Psoas muscle (tissue), 7 donors: ENCODE measurements at regions not wholly inside any gene's neighbourhood (a gene's known extent, or its start where the extent isn't known, plus 50 kb on each side); places are given as distances from the start of the nearest gene placed in this dataset.

Experiments
- ATAC-seq, 4 donors: fragments of 200-7000 bp; cut with Tn5 transposase; one replicate each; pipeline ENCODE4 v1.9.1; 2020; ENCODE audit warnings: moderate library complexity in 3 of 4, mild to moderate bottlenecking in 2 of 4
- DNase-seq, 2 donors: peaks; one replicate each; pipeline ENCODE4 v3.0.0-alpha.2; 2020
- H3K27ac ChIP-seq: fragments of 200-600 bp; one replicate; pipeline ENCODE4 v1.8.0; 2022
- H3K27me3 ChIP-seq, 3 donors: fragments of 200-600 bp in 1 of 3; one replicate each; pipeline versions ENCODE4 v1.6.1 to v1.8.0; 2013 to 2022; ENCODE audit warnings: low read length in 2 of 3, mild to moderate bottlenecking in 2 of 3, moderate library complexity in 1 of 3; ENCODE audit not compliant: insufficient read depth in 3 of 3
- H3K36me3 ChIP-seq, 2 donors: fragments of 200-600 bp in 1 of 2; one replicate each; pipeline versions ENCODE4 v1.6.1 to v1.8.0; 2013 to 2022; ENCODE audit warnings: low read depth in 1 of 2, mild to moderate bottlenecking in 1 of 2, moderate library complexity in 1 of 2; ENCODE audit not compliant: insufficient read depth in 1 of 2
- H3K4me1 ChIP-seq: fragments of 200-600 bp; one replicate; pipeline ENCODE4 v1.8.0; 2022
- H3K4me3 ChIP-seq: fragments of 200-600 bp; one replicate; pipeline ENCODE4 v1.8.0; 2022; ENCODE audit warnings: mild to moderate bottlenecking
- H3K9me3 ChIP-seq: fragments of 200-600 bp; one replicate; pipeline ENCODE4 v1.8.0; 2022
- WGBS, 3 donors: extraction: QIAGEN DNeasy Blood & Tissue Kit; methylation state at CpG; one replicate each; pipeline versions ENCODE4 v1.1.6 to v1.1.7; 2013; 5-methylcytosine and 5-hydroxymethylcytosine counted together
- intact Hi-C, 2 donors: fragments of 100-400 bp; cut with DNase I; formaldehyde crosslinking; loops; one replicate each; pipeline versions ENCODE4 v1.11.0 to v1.14.2; 2022
- TF ChIP-seq, protein P1 (sequence below): fragments of 200-600 bp; IDR thresholded peaks from one replicate; pipeline ENCODE4 v1.8.0; 2022; ENCODE audit warnings: antibody characterized with exemption
- donor health status: healthy with polysubstance abuse.
- donor health status: DM: no; HTN: no; CAD: no; lungs with moderate emphysema.
- donor health status: Bipolar disorder and iron deficiency.
- donor health status: healthy.
- donor health status: DM: yes; HTN: yes; CAD: no.
- donor health status: DM: no; HTN: no; CAD: no.
- donor health status: DM: yes; HTN: yes; CAD: no.

DNA sequence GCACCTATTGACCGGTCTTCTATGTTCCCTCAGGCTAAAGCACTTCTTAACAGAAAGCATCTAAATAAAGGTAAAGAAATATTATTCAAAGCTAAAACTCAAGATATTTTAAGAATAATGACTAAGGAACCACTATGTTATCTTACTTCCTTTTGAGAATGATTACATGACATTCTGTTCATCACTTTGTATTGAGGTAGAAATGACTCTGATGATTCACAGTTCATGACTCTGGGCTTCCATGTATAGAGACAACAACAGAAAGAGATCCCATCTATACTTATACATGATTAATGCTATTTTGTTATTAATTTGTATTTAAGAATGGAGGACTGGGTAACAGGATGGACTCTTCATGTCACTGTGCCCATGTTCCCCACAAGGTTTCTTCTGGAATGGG lies 218.3 kb upstream of the OR4E1 start:
- Histone ChIP-seq H3K36me3 (no peaks in the 10 kb centered on the region), H3K27ac (no peak overlapping the region), H3K9me3 (no peaks in the 10 kb centered on the region), H3K4me1 (no peaks in the 10 kb centered on the region), H3K27me3 (no peaks in the 10 kb centered on the region), H3K4me3 (no peak overlapping the region)
- no peak for DNase-seq
- TF ChIP-seq, protein P1, sequence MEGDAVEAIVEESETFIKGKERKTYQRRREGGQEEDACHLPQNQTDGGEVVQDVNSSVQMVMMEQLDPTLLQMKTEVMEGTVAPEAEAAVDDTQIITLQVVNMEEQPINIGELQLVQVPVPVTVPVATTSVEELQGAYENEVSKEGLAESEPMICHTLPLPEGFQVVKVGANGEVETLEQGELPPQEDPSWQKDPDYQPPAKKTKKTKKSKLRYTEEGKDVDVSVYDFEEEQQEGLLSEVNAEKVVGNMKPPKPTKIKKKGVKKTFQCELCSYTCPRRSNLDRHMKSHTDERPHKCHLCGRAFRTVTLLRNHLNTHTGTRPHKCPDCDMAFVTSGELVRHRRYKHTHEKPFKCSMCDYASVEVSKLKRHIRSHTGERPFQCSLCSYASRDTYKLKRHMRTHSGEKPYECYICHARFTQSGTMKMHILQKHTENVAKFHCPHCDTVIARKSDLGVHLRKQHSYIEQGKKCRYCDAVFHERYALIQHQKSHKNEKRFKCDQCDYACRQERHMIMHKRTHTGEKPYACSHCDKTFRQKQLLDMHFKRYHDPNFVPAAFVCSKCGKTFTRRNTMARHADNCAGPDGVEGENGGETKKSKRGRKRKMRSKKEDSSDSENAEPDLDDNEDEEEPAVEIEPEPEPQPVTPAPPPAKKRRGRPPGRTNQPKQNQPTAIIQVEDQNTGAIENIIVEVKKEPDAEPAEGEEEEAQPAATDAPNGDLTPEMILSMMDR = no peak
- no peak for ATAC-seq
- intact Hi-C loops = no loop called here
- WGBS, 3 donors = 95 to 100% (median 97%) methylated on average over 1 of the region's 1 CpG

DNA sequence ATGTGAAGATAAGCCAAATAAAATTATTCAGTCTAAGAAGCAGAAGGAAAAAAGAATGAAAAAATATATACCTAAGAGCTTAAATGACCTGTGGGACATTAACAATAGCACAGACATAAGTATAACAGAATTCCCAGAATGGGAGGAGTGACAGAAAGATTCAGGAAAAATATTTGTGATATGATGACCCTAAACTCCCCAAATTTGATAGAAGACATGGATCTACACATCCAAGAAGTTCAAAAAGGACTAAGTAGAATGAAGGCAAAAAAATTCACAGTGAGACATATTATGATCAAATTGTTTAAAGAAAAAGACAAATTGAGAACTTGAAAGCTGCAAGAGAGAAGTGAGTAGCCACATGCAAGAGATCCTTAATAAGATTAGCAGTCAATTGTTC lies 211.4 kb upstream of the OR4E1 start:
- H3K4me3 ChIP-seq = no peak overlapping the region
- TF ChIP-seq, protein P1 = no peak
- H3K4me1 ChIP-seq = no peaks in the 10 kb centered on the region
- H3K27me3 ChIP-seq = no peaks in the 10 kb centered on the region
- H3K9me3 ChIP-seq = no peaks in the 10 kb centered on the region
- H3K27ac ChIP-seq = no peak overlapping the region
- no peaks in the 10 kb centered on the region for H3K36me3 ChIP-seq
- intact Hi-C loops = no loop called here
- no peak for ATAC-seq
- DNase-seq = no peak

DNA sequence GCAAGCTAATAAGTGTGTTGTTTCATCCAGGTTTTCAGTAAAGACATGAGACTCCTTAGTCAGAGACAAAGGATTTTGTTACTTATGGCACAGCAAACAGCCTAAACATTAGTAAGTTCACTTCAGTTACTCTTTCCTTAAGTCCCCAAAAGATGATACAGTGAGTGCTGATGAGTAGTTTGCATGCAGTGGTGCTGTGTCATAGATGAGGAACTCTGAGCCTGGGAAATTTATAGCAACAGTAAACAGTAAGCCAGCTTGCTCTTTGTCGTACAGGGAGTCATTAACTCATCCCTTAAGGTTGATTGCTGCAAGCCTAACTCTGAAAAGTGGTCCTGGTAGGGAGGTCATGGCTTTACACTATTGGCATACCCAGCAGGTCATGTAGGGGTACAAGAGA lies 208.6 kb upstream of the OR4E1 start:
- no peak for DNase-seq
- TF ChIP-seq, protein P1 = no peak
- no peaks in the 10 kb centered on the region for H3K9me3 ChIP-seq
- 33 to 46% (median 45%) methylated on average over 1 of the region's 1 CpG for WGBS, 3 donors
- no peaks in the 10 kb centered on the region for H3K4me1 ChIP-seq
- no peaks in the 10 kb centered on the region for H3K27me3 ChIP-seq
- H3K4me3 ChIP-seq = no peak overlapping the region
- H3K27ac ChIP-seq = no peak overlapping the region
- intact Hi-C loops = no loop called here
- no peak for ATAC-seq
- no peaks in the 10 kb centered on the region for H3K36me3 ChIP-seq

GRCh38 chr14:21880918-21881317 lies 207.3 kb upstream of the OR4E1 start:
- 59 to 74% (median 64%) methylated on average over 3 of the region's 3 CpGs for WGBS, 3 donors
- TF ChIP-seq, protein P1 = no peak
- Histone ChIP-seq H3K36me3 (no peaks in the 10 kb centered on the region), H3K27ac (no peak overlapping the region), H3K9me3 (no peaks in the 10 kb centered on the region), H3K4me3 (no peak overlapping the region), H3K27me3 (no peaks in the 10 kb centered on the region), H3K4me1 (no peaks in the 10 kb centered on the region)
- ATAC-seq (no peak), DNase-seq (no peak)
- intact Hi-C loops = no loop called here

GRCh38 chr14:21875791-21876190 lies 202.2 kb upstream of the OR4E1 start:
- WGBS, 3 donors = 83 to 91% (median 87%) methylated on average over 2 of the region's 2 CpGs
- H3K4me1 ChIP-seq = no peaks in the 10 kb centered on the region
- H3K36me3 ChIP-seq = no peaks in the 10 kb centered on the region
- H3K27me3 ChIP-seq = peaks cover 0 to 3% (median 0%) of the 10 kb centered on the region in 3 donors
- intact Hi-C loops = no loop called here
- TF ChIP-seq, protein P1 = no peak
- DNase-seq = no peak
- H3K27ac ChIP-seq = no peak overlapping the region
- no peak overlapping the region for H3K4me3 ChIP-seq
- no peak for ATAC-seq
- no peaks in the 10 kb centered on the region for H3K9me3 ChIP-seq
